PC-9 (cell line): ENCODE measurements at regions not wholly inside any gene's neighbourhood (a gene's known extent, or its start where the extent isn't known, plus 50 kb on each side); places are given as distances from the start of the nearest gene placed in this dataset.

ENCODE experiments used
- EZH2 ChIP-seq: fragments of 200-600 bp; sonication (generic); IDR thresholded peaks from 2 replicates; pipeline ENCODE4 v1.8.0; 2017; ENCODE audit warnings: antibody characterized with exemption, low read depth
- TF ChIP-seq, protein P1 (sequence below): fragments of 200-600 bp; sonication (generic); conservative IDR thresholded peaks from 2 replicates; pipeline ENCODE4 v1.6.1; 2017; ENCODE audit warnings: mixed run types, antibody characterized with exemption, mild to moderate bottlenecking, moderate library complexity

DNA sequence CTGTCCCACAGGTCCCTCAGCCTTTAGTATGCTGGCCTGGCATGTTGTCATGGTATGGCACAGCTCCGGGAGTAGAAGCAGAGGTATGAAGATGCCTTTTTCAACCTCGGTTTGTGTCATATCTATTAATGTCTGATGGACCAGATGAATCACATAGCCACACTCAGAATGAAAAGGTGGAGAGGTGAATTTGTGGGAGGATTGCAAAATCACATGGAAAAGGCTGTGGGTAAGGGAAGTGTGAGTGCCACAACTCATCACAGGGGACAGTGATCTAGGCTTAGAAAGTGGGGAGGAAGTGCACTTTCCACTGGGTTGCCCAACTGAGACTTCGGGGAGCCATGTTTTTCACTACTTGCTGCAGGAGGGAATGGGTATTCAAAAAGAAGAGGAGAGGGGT is 190.7 kb downstream of the WDR11 start:
- TF ChIP-seq, protein P1, sequence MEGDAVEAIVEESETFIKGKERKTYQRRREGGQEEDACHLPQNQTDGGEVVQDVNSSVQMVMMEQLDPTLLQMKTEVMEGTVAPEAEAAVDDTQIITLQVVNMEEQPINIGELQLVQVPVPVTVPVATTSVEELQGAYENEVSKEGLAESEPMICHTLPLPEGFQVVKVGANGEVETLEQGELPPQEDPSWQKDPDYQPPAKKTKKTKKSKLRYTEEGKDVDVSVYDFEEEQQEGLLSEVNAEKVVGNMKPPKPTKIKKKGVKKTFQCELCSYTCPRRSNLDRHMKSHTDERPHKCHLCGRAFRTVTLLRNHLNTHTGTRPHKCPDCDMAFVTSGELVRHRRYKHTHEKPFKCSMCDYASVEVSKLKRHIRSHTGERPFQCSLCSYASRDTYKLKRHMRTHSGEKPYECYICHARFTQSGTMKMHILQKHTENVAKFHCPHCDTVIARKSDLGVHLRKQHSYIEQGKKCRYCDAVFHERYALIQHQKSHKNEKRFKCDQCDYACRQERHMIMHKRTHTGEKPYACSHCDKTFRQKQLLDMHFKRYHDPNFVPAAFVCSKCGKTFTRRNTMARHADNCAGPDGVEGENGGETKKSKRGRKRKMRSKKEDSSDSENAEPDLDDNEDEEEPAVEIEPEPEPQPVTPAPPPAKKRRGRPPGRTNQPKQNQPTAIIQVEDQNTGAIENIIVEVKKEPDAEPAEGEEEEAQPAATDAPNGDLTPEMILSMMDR = no peak
- no peak for TF ChIP-seq EZH2
